ENCODE measurements at regions not wholly inside any gene's neighbourhood (a gene's known extent, or its start where the extent isn't known, plus 50 kb on each side); places are given as distances from the start of the nearest gene placed in this dataset.

DNA sequence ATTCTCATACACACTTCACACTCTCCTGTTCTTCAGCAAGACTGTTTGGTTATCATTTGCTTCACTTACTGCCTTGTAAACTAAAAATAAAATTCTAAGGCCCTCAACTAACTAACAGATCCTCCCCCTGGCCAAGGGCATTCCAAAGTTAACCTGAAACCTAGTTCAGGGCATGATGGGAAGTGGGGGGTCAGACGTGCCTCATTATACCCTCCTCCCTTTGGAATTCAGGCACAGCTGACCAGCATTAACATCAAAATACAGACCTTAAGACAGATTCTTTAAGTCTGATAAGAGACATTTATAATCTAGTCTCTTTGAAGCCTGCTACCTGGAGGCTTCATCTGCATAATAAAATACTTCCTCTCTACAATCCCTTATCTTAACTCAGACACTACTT is 221.0 kb downstream of the NOL4 start:
- no peak for TF ChIP-seq ZFP3 (CRISPR knock-in tag; IDR thresholded peaks at IDR 0.05)
- no peak for TF ChIP-seq OSR1 (CRISPR knock-in tag; IDR thresholded peaks at IDR 0.05)
- no peak for TF ChIP-seq TOX (CRISPR knock-in tag; IDR thresholded peaks at IDR 0.05; ENCODE audit: borderline replicate concordance)
- TF ChIP-seq, protein P1, sequence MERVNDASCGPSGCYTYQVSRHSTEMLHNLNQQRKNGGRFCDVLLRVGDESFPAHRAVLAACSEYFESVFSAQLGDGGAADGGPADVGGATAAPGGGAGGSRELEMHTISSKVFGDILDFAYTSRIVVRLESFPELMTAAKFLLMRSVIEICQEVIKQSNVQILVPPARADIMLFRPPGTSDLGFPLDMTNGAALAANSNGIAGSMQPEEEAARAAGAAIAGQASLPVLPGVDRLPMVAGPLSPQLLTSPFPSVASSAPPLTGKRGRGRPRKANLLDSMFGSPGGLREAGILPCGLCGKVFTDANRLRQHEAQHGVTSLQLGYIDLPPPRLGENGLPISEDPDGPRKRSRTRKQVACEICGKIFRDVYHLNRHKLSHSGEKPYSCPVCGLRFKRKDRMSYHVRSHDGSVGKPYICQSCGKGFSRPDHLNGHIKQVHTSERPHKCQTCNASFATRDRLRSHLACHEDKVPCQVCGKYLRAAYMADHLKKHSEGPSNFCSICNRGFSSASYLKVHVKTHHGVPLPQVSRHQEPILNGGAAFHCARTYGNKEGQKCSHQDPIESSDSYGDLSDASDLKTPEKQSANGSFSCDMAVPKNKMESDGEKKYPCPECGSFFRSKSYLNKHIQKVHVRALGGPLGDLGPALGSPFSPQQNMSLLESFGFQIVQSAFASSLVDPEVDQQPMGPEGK (CRISPR knock-in tag; IDR thresholded peaks at IDR 0.05; ENCODE audit: borderline replicate concordance) = no peak
- TF ChIP-seq PPARA (CRISPR knock-in tag; IDR thresholded peaks at IDR 0.05; ENCODE audit: borderline replicate concordance) = no peak
- TF ChIP-seq ARNTL (CRISPR knock-in tag; IDR thresholded peaks at IDR 0.05; ENCODE audit: borderline replicate concordance, low read depth) = no peak
- TF ChIP-seq, protein P2, sequence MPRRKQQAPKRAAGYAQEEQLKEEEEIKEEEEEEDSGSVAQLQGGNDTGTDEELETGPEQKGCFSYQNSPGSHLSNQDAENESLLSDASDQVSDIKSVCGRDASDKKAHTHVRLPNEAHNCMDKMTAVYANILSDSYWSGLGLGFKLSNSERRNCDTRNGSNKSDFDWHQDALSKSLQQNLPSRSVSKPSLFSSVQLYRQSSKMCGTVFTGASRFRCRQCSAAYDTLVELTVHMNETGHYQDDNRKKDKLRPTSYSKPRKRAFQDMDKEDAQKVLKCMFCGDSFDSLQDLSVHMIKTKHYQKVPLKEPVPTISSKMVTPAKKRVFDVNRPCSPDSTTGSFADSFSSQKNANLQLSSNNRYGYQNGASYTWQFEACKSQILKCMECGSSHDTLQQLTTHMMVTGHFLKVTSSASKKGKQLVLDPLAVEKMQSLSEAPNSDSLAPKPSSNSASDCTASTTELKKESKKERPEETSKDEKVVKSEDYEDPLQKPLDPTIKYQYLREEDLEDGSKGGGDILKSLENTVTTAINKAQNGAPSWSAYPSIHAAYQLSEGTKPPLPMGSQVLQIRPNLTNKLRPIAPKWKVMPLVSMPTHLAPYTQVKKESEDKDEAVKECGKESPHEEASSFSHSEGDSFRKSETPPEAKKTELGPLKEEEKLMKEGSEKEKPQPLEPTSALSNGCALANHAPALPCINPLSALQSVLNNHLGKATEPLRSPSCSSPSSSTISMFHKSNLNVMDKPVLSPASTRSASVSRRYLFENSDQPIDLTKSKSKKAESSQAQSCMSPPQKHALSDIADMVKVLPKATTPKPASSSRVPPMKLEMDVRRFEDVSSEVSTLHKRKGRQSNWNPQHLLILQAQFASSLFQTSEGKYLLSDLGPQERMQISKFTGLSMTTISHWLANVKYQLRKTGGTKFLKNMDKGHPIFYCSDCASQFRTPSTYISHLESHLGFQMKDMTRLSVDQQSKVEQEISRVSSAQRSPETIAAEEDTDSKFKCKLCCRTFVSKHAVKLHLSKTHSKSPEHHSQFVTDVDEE (CRISPR knock-in tag; IDR thresholded peaks at IDR 0.05) = no peak
- no peak for TF ChIP-seq RARB (CRISPR knock-in tag; IDR thresholded peaks at IDR 0.05)
- TF ChIP-seq ZC3H10 (CRISPR knock-in tag; IDR thresholded peaks at IDR 0.05) = no peak
- no peak for TF ChIP-seq CSDC2 (CRISPR knock-in tag; IDR thresholded peaks at IDR 0.05)
- TF ChIP-seq, protein P3, sequence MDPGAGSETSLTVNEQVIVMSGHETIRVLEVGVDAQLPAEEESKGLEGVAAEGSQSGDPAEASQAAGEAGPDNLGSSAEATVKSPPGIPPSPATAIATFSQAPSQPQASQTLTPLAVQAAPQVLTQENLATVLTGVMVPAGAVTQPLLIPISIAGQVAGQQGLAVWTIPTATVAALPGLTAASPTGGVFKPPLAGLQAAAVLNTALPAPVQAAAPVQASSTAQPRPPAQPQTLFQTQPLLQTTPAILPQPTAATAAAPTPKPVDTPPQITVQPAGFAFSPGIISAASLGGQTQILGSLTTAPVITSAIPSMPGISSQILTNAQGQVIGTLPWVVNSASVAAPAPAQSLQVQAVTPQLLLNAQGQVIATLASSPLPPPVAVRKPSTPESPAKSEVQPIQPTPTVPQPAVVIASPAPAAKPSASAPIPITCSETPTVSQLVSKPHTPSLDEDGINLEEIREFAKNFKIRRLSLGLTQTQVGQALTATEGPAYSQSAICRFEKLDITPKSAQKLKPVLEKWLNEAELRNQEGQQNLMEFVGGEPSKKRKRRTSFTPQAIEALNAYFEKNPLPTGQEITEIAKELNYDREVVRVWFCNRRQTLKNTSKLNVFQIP (CRISPR knock-in tag; IDR thresholded peaks at IDR 0.05; ENCODE audit: borderline replicate concordance, low read depth) = no peak
- no peak for TF ChIP-seq ZNF8 (CRISPR knock-in tag; IDR thresholded peaks at IDR 0.05)

Data from SK-N-SH treated with all-trans-retinoic acid at 6 μM for 48 hours (cell line).